ENCODE measurements at regions not wholly inside any gene's neighbourhood (a gene's known extent, or its start where the extent isn't known, plus 50 kb on each side); places are given as distances from the start of the nearest gene placed in this dataset.

DNA sequence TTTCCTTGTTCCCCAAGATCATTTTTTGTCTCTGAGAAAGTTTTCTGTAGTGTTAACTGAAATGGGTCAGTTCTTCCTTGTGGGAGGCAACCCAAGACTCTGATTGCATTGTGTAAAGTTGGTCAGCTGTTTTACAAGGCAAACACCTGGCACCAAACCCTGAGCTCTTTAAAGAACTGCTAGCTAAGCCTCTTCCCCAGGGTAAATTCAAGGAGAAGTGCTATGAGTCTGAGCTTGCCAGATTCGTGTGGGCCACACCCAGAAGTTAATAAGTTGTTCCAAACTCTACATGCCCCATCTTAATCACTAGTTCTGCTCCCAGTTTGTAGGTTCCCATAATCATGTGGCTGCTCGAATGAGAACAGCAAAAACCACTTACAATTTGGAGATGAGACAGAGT lies 214.5 kb downstream of the BTG1 start:
- WGBS (ENCODE audit: insufficient coverage) = no CpG with 5 or more reads among the region's 2 CpGs
- ChIA-PET CTCF (interaction anchor here (0.8 kb wide), 1 partner anchor 549 kb away, joined by 3 read pairs; no protein-coding TSS in a partner anchor), POLR2A (interaction anchor here (0.6 kb wide), 1 partner anchor 110 kb away, joined by 6 read pairs; no protein-coding TSS in a partner anchor)
- Mint-ChIP-seq H3K4me1 (no peaks in the 10 kb centered on the region), H3K4me3 (no peak overlapping the region), H3K27ac (no peak overlapping the region), H3K9me3 (ENCODE audit: insufficient read depth) (no peaks in the 10 kb centered on the region), H3K27me3 (no peaks in the 10 kb centered on the region)
- H3K27ac ChIP-seq (ENCODE audit: low read length in 2 of 2) = no peak overlapping the region
- H3K4me2 ChIP-seq (replicated peaks; ENCODE audit: low read depth, low read length, poor library complexity, severe bottlenecking) = no peak overlapping the region
- H3K4me3 ChIP-seq (ENCODE audit: control extremely low read depth in 1 of 5, extremely low read depth in 1 of 5, insufficient read depth in 1 of 5, low read depth in 2 of 5, low read length in 4 of 5) = no peak overlapping the region
- ATAC-seq (ENCODE audit: low read depth) (no peak), DNase-seq (no peak)
- TF ChIP-seq EZH2 (IDR thresholded peaks at IDR 0.05; ENCODE audit: borderline replicate concordance, insufficient read depth, low read depth, low read length, poor library complexity, severe bottlenecking) = no peak
- TF ChIP-seq, protein P1, sequence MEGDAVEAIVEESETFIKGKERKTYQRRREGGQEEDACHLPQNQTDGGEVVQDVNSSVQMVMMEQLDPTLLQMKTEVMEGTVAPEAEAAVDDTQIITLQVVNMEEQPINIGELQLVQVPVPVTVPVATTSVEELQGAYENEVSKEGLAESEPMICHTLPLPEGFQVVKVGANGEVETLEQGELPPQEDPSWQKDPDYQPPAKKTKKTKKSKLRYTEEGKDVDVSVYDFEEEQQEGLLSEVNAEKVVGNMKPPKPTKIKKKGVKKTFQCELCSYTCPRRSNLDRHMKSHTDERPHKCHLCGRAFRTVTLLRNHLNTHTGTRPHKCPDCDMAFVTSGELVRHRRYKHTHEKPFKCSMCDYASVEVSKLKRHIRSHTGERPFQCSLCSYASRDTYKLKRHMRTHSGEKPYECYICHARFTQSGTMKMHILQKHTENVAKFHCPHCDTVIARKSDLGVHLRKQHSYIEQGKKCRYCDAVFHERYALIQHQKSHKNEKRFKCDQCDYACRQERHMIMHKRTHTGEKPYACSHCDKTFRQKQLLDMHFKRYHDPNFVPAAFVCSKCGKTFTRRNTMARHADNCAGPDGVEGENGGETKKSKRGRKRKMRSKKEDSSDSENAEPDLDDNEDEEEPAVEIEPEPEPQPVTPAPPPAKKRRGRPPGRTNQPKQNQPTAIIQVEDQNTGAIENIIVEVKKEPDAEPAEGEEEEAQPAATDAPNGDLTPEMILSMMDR (IDR thresholded peaks at IDR 0.05) = no peak
- H3K27me3 ChIP-seq (replicated peaks in 1 of 4; ENCODE audit: control extremely low read depth in 1 of 4, control insufficient read depth in 3 of 4, insufficient read depth in 4 of 4, low read length in 3 of 4) = no peaks in the 10 kb centered on the region
- H3K79me2 ChIP-seq (ENCODE audit: control insufficient read depth, insufficient read depth, low read length) = no peaks in the 10 kb centered on the region
- no peak overlapping the region for H3K9ac ChIP-seq (ENCODE audit: low read length)
- H3K4me1 ChIP-seq (ENCODE audit: control insufficient read depth in 2 of 2, insufficient read depth in 2 of 2, low read length in 2 of 2) = no peaks in the 10 kb centered on the region
- H2AFZ ChIP-seq (ENCODE audit: insufficient read depth, low read depth, low read length, poor library complexity, severe bottlenecking) = no peak overlapping the region
- H4K20me1 ChIP-seq (ENCODE audit: control insufficient read depth, insufficient read depth, low read length, poor library complexity, severe bottlenecking) = no peaks in the 10 kb centered on the region
- H3K9me3 ChIP-seq (ENCODE audit: control extremely low read depth in 1 of 3, control insufficient read depth in 2 of 3, insufficient read depth in 1 of 3, low read length in 2 of 3) = no peaks in the 10 kb centered on the region
- intact Hi-C loops (cut with micrococcal nuclease) = no loop called here
- no peaks in the 10 kb centered on the region for H3K36me3 ChIP-seq (replicated peaks in 1 of 2; ENCODE audit: control extremely low read depth in 1 of 2, control insufficient read depth in 1 of 2, extremely low read depth in 1 of 2, insufficient read depth in 2 of 2, low read length in 1 of 2)

DNA sequence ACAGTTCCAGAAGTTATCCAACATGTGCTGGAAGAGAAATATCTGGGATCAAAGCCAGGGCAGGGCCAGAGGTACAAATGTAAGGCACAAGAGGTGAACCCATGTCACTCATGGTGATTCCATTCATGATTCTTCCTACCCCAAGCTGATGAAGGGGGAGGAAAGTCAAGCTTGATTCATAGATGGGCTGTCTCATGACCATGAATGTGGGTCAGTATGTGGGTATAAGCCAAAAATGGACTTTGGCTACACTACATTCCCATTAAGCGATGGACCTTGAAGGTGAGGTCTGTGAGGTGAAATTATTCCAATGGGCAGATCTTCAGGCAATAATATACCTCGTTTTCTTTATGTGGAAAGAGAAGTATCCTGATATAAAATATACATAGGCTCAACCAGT lies 217.1 kb downstream of the BTG1 start:
- Histone ChIP-seq H3K36me3 (replicated peaks in 1 of 2; ENCODE audit: control extremely low read depth in 1 of 2, control insufficient read depth in 1 of 2, extremely low read depth in 1 of 2, insufficient read depth in 2 of 2, low read length in 1 of 2) (no peaks in the 10 kb centered on the region), H3K79me2 (ENCODE audit: control insufficient read depth, insufficient read depth, low read length) (no peaks in the 10 kb centered on the region), H3K4me3 (ENCODE audit: control extremely low read depth in 1 of 5, extremely low read depth in 1 of 5, insufficient read depth in 1 of 5, low read depth in 2 of 5, low read length in 4 of 5) (no peak overlapping the region), H3K4me2 (replicated peaks; ENCODE audit: low read depth, low read length, poor library complexity, severe bottlenecking) (no peak overlapping the region), H3K9me3 (ENCODE audit: control extremely low read depth in 1 of 3, control insufficient read depth in 2 of 3, insufficient read depth in 1 of 3, low read length in 2 of 3) (peaks cover 0 to 10% (median 0%) of the 10 kb centered on the region in 3 donors), H3K9ac (ENCODE audit: low read length) (no peak overlapping the region), H3K27me3 (replicated peaks in 1 of 4; ENCODE audit: control extremely low read depth in 1 of 4, control insufficient read depth in 3 of 4, insufficient read depth in 4 of 4, low read length in 3 of 4) (no peaks in the 10 kb centered on the region), H4K20me1 (ENCODE audit: control insufficient read depth, insufficient read depth, low read length, poor library complexity, severe bottlenecking) (no peaks in the 10 kb centered on the region), H3K4me1 (ENCODE audit: control insufficient read depth in 2 of 2, insufficient read depth in 2 of 2, low read length in 2 of 2) (no peaks in the 10 kb centered on the region), H2AFZ (ENCODE audit: insufficient read depth, low read depth, low read length, poor library complexity, severe bottlenecking) (no peak overlapping the region), H3K27ac (ENCODE audit: low read length in 2 of 2) (no peak overlapping the region)
- Mint-ChIP-seq H3K27me3 (no peaks in the 10 kb centered on the region), H3K9me3 (ENCODE audit: insufficient read depth) (no peaks in the 10 kb centered on the region), H3K27ac (no peak overlapping the region), H3K4me1 (no peaks in the 10 kb centered on the region), H3K4me3 (no peak overlapping the region)
- TF ChIP-seq, protein P1 (IDR thresholded peaks at IDR 0.05) = no peak
- TF ChIP-seq EZH2 (IDR thresholded peaks at IDR 0.05; ENCODE audit: borderline replicate concordance, insufficient read depth, low read depth, low read length, poor library complexity, severe bottlenecking) = no peak
- DNase-seq = no peak
- intact Hi-C loops (cut with micrococcal nuclease) = no loop called here
- WGBS (ENCODE audit: insufficient coverage) = no CpG with 5 or more reads among the region's 2 CpGs
- ATAC-seq (ENCODE audit: low read depth) = no peak
- POLR2A ChIA-PET = no interaction called here
- CTCF ChIA-PET = no interaction called here
